MM.1S (cell line): ENCODE measurements at regions not wholly inside any gene's neighbourhood (a gene's known extent, or its start where the extent isn't known, plus 50 kb on each side); places are given as distances from the start of the nearest gene placed in this dataset.

Source experiments
- EZH2 ChIP-seq: fragments of 300-600 bp; sonication (generic); optimal IDR thresholded peaks from 2 replicates; pipeline ENCODE3; 2017; ENCODE audit warnings: low read depth, mild to moderate bottlenecking, antibody characterized with exemption, low read length, mixed read lengths
- TF ChIP-seq, protein P1 (sequence below): fragments of 300-600 bp; sonication (generic); IDR thresholded peaks from 2 replicates; pipeline ENCODE4 v1.5.1; 2016; ENCODE audit warnings: antibody characterized with exemption, low read length, mixed read lengths

DNA sequence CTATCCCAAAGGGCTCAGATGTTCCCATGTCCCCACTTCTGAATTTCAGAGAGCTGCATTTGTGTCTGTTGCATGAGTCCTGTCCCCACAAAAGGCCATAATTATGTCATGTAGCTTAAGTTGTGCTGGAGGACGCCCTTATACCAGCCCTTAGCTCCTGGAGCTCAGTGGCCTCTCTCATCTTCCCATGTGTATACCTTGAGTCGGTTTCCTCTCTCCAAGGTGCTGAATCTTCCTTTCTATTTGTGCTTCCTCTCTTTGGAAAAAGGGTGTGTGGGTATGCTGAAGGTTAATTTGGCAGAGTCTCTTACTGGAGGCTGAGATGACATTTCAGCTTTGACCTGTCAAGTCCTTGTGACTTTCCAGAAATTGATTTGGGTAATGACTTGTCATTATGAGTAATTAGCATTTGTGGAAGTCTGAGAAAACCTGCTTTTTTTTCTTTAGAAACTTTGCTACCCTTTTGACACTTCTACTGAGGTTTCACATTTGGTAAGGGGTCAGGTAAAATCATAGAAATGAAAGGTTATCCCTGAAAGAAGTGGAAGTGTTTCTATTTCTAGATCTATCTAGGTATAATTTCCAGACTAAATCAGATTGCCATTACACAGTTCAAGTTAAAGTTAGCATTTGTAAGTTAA is 185.4 kb downstream of the ABCC12 start:
- TF ChIP-seq, protein P1, sequence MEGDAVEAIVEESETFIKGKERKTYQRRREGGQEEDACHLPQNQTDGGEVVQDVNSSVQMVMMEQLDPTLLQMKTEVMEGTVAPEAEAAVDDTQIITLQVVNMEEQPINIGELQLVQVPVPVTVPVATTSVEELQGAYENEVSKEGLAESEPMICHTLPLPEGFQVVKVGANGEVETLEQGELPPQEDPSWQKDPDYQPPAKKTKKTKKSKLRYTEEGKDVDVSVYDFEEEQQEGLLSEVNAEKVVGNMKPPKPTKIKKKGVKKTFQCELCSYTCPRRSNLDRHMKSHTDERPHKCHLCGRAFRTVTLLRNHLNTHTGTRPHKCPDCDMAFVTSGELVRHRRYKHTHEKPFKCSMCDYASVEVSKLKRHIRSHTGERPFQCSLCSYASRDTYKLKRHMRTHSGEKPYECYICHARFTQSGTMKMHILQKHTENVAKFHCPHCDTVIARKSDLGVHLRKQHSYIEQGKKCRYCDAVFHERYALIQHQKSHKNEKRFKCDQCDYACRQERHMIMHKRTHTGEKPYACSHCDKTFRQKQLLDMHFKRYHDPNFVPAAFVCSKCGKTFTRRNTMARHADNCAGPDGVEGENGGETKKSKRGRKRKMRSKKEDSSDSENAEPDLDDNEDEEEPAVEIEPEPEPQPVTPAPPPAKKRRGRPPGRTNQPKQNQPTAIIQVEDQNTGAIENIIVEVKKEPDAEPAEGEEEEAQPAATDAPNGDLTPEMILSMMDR, result no peak
- no peak for TF ChIP-seq EZH2
